ENCODE measurements at regions not wholly inside any gene's neighbourhood (a gene's known extent, or its start where the extent isn't known, plus 50 kb on each side); places are given as distances from the start of the nearest gene placed in this dataset.
"Not testable (repeated sequence)": the region's sequence is repeated elsewhere in the genome, so short reads cannot be mapped to it uniquely, and the experiment has no call there.

GRCh38 chr5:136763548-136763947, 398.2 kb upstream of the TRPC7 start:
- no peak overlapping the region for H3K27ac ChIP-seq
- no peaks in the 10 kb centered on the region for H3K4me1 ChIP-seq
- no peak for DNase-seq (ENCODE audit: low spot score)
- H3K9me3 ChIP-seq = no peaks in the 10 kb centered on the region
- no peaks in the 10 kb centered on the region for H3K36me3 ChIP-seq
- no peak for TF ChIP-seq CTCF (IDR thresholded peaks at IDR 0.05)
- H3K27me3 ChIP-seq = no peaks in the 10 kb centered on the region
- H3K4me3 ChIP-seq = no peak overlapping the region

GRCh38 chr5:136754216-136754615, 388.9 kb upstream of the TRPC7 start:
- TF ChIP-seq CTCF (IDR thresholded peaks at IDR 0.05) = no peak
- Histone ChIP-seq H3K9me3 (no peaks in the 10 kb centered on the region), H3K27me3 (no peaks in the 10 kb centered on the region), H3K36me3 (no peaks in the 10 kb centered on the region), H3K27ac (no peak overlapping the region), H3K4me3 (no peak overlapping the region), H3K4me1 (no peaks in the 10 kb centered on the region)
- no peak for DNase-seq (ENCODE audit: low spot score)

GRCh38 chr5:136750224-136750862, 385.0 kb upstream of the TRPC7 start:
- H3K9me3 ChIP-seq = no peaks in the 10 kb centered on the region
- no peak overlapping the region for H3K4me3 ChIP-seq
- H3K4me1 ChIP-seq = no peaks in the 10 kb centered on the region
- H3K27ac ChIP-seq = no peak overlapping the region
- no peak for DNase-seq (ENCODE audit: low spot score)
- no peak for TF ChIP-seq CTCF (IDR thresholded peaks at IDR 0.05)
- H3K36me3 ChIP-seq = no peaks in the 10 kb centered on the region
- no peaks in the 10 kb centered on the region for H3K27me3 ChIP-seq

- Histone ChIP-seq H3K27ac (no peak overlapping the region), H3K4me1 (no peaks in the 10 kb centered on the region), H3K27me3 (no peaks in the 10 kb centered on the region)
Observed at GRCh38 chr5:136749016-136749415, 383.7 kb upstream of the TRPC7 start.

GRCh38 chr5:136743052-136743451, 377.7 kb upstream of the TRPC7 start:
- no peak for TF ChIP-seq CTCF (IDR thresholded peaks at IDR 0.05)
- DNase-seq (ENCODE audit: low spot score) = no peak

More at GRCh38 chr5:136749016-136749415, 383.7 kb upstream of the TRPC7 start:
- DNase-seq (ENCODE audit: low spot score) = no peak
- no peaks in the 10 kb centered on the region for H3K9me3 ChIP-seq
- no peak overlapping the region for H3K4me3 ChIP-seq
- TF ChIP-seq CTCF (IDR thresholded peaks at IDR 0.05) = no peak
- no peaks in the 10 kb centered on the region for H3K36me3 ChIP-seq

GRCh38 chr5:136740228-136740627, 374.9 kb upstream of the TRPC7 start:
- DNase-seq (ENCODE audit: low spot score) = no peak
- no peak overlapping the region for H3K4me3 ChIP-seq
- H3K9me3 ChIP-seq = no peaks in the 10 kb centered on the region
- no peaks in the 10 kb centered on the region for H3K36me3 ChIP-seq
- no peak overlapping the region for H3K27ac ChIP-seq
- no peak for TF ChIP-seq CTCF (IDR thresholded peaks at IDR 0.05)
- H3K4me1 ChIP-seq = no peaks in the 10 kb centered on the region
- H3K27me3 ChIP-seq = no peaks in the 10 kb centered on the region

More at GRCh38 chr5:136743052-136743451, 377.7 kb upstream of the TRPC7 start:
- H3K36me3 ChIP-seq = no peaks in the 10 kb centered on the region
- H3K27me3 ChIP-seq = no peaks in the 10 kb centered on the region
- H3K9me3 ChIP-seq = no peaks in the 10 kb centered on the region
- H3K4me3 ChIP-seq = no peak overlapping the region
- H3K4me1 ChIP-seq = no peaks in the 10 kb centered on the region
- H3K27ac ChIP-seq = no peak overlapping the region

GRCh38 chr5:136739271-136739670, 373.9 kb upstream of the TRPC7 start:
- not testable (repeated sequence) for H3K27me3 ChIP-seq, H3K9me3 ChIP-seq

More at GRCh38 chr5:136739271-136739670, 373.9 kb upstream of the TRPC7 start:
- not testable (repeated sequence) for DNase-seq (ENCODE audit: low spot score); H3K27ac ChIP-seq; H3K36me3 ChIP-seq; H3K4me1 ChIP-seq; H3K4me3 ChIP-seq

Data from right atrium auricular region (tissue), 2 donors.